ENCODE measurements at regions not wholly inside any gene's neighbourhood (a gene's known extent, or its start where the extent isn't known, plus 50 kb on each side); places are given as distances from the start of the nearest gene placed in this dataset.

DNA sequence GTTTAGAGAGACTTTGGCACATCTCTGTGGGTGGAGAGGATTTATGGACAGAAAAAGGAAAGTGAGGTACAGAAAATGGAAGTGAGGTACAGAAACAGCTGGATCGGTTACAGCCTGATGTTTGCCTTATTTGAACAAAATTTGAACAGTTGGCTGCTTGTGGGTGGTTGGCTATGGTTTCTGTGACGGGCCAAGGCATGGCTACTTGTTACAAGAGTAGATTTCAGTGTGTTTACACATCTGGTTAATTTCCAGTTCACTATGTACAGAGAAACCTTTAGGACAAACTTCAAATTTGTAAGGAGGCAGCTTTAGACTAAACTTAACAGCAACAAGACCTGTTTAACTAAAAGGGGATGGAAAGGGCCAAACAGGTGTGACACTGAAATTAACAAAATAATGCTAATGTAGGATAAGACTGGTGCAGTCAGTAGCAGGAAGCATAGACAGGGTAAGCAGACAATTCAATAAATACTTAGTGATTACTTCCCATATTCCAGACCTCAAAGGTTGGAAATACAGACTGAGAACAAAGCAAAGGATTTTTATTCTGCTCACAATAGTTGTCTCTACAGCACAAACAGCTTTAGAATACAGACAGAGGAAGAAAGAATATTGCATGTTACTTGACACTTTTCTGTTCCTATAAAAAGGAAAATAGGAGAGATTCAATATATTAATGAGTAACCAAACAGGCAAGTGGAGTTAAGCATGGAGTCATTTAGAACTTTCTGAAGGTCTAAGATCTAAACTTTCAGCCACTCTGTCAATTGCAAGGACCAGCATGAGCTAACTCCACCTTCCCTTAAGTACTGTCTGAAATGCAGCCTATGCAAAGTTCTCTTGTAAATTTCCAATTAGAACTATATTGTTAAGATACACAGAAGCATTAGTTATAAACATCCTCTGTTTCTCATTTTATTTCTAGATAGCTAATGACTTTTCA lies 294.4 kb upstream of the FAT4 start:
- TF ChIP-seq, protein P1, sequence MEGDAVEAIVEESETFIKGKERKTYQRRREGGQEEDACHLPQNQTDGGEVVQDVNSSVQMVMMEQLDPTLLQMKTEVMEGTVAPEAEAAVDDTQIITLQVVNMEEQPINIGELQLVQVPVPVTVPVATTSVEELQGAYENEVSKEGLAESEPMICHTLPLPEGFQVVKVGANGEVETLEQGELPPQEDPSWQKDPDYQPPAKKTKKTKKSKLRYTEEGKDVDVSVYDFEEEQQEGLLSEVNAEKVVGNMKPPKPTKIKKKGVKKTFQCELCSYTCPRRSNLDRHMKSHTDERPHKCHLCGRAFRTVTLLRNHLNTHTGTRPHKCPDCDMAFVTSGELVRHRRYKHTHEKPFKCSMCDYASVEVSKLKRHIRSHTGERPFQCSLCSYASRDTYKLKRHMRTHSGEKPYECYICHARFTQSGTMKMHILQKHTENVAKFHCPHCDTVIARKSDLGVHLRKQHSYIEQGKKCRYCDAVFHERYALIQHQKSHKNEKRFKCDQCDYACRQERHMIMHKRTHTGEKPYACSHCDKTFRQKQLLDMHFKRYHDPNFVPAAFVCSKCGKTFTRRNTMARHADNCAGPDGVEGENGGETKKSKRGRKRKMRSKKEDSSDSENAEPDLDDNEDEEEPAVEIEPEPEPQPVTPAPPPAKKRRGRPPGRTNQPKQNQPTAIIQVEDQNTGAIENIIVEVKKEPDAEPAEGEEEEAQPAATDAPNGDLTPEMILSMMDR (IDR thresholded peaks at IDR 0.05), result no peak
- TF ChIP-seq POLR2A (IDR thresholded peaks at IDR 0.05), result no peak

Measured in esophagus squamous epithelium (tissue), 4 donors.